NB4 (cell line): ENCODE measurements at regions not wholly inside any gene's neighbourhood (a gene's known extent, or its start where the extent isn't known, plus 50 kb on each side); places are given as distances from the start of the nearest gene placed in this dataset.

Experiments
- DNase-seq: peaks from one replicate; pipeline ENCODE4 v3.0.0; 2010; ENCODE audit warnings: low read depth
- H3K4me3 ChIP-seq: one replicate; pipeline ENCODE4 v1.5.1; 2011; ENCODE audit warnings: mild to moderate bottlenecking, low read depth, low read length, moderate library complexity
- MYC ChIP-seq: IDR thresholded peaks from 2 replicates; pipeline ENCODE4 v1.6.1; 2011; ENCODE audit warnings: low read depth, low read length
- POLR2A ChIP-seq: IDR thresholded peaks from 2 replicates; pipeline ENCODE4 v1.6.1; 2011; ENCODE audit warnings: mild to moderate bottlenecking; ENCODE audit not compliant: insufficient read length; ENCODE audit errors: extremely low read depth
- TF ChIP-seq, protein P1 (sequence below): IDR thresholded peaks from 2 replicates; pipeline ENCODE4 v1.6.1; 2011; ENCODE audit warnings: low read depth, low read length
- TF ChIP-seq, protein P2 (sequence below): IDR thresholded peaks from one replicate; pipeline ENCODE4 v1.5.1; 2012; ENCODE audit warnings: low read depth, low read length

DNA sequence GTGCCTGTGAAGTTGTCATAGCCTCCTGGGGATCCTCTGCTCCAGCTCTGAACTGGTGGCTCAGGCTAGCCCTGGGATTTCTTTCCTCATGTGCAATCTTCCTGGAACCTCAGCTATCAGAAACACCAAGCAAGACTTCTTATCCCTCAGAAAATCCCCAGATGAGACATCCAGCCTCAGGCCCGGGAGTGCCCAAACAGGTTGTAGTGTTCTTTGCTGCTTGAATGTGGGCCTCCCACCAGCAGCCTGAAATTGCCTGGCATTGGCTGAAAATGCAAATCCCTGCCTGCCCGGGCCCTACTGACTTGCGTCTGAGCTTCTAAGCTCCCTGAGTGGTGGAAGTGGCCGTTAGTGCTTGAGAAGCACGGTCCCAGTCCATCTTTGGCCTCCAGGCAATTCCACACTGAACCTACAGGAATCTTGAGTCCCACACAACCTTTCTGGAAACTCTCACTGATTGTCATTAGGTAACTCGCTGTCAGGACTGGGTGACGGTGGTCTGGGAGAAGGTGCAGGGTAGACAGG is 146.8 kb downstream of the ZBTB18 start:
- no peak overlapping the region for H3K4me3 ChIP-seq
- no peak for DNase-seq
- TF ChIP-seq MYC (no peak), POLR2A (no peak)
- TF ChIP-seq, protein P1, sequence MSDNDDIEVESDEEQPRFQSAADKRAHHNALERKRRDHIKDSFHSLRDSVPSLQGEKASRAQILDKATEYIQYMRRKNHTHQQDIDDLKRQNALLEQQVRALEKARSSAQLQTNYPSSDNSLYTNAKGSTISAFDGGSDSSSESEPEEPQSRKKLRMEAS: no peak
- TF ChIP-seq, protein P2, sequence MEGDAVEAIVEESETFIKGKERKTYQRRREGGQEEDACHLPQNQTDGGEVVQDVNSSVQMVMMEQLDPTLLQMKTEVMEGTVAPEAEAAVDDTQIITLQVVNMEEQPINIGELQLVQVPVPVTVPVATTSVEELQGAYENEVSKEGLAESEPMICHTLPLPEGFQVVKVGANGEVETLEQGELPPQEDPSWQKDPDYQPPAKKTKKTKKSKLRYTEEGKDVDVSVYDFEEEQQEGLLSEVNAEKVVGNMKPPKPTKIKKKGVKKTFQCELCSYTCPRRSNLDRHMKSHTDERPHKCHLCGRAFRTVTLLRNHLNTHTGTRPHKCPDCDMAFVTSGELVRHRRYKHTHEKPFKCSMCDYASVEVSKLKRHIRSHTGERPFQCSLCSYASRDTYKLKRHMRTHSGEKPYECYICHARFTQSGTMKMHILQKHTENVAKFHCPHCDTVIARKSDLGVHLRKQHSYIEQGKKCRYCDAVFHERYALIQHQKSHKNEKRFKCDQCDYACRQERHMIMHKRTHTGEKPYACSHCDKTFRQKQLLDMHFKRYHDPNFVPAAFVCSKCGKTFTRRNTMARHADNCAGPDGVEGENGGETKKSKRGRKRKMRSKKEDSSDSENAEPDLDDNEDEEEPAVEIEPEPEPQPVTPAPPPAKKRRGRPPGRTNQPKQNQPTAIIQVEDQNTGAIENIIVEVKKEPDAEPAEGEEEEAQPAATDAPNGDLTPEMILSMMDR: no peak

DNA sequence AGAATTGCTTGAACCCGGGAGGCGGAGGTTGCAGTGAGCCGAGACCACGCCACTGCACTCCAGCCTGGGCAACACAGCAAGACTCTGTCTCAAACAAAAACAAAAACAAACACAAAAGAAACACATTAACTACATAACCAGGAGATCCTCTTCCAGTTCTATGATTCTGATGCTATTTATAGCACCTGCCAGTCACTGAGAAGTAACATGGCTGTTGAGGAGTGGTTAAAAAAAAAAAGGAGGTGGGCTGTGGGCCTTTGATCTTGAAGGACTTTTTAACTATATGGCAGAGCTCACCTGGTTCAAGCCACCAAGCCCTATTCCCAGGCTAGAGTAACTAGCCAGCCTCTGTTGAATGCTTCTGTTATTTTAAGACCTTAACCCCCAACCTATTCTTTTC is 148.8 kb downstream of the ZBTB18 start:
- DNase-seq: no peak
- no peak overlapping the region for H3K4me3 ChIP-seq
- TF ChIP-seq, protein P2: no peak
- TF ChIP-seq MYC: no peak

DNA sequence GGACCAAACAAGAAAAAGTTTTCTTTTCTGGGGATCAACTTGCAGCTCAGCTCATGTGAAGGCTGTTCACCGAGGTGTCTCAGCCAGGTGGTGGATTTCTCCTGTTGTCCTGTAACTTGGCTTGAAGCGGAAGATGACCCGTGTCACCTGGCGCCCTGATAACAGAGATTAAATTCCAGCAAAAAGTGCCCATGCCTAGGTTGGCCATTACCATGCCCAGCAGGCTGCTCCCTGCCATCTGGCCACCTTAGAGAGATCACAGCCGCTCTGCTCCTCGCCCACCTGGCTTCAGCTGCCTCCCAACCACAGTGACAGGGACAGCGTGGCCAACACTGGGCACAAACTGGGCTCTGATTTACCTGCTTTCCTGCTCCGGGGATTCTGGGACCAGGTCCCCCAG is 149.5 kb downstream of the ZBTB18 start:
- no peak for DNase-seq
- TF ChIP-seq POLR2A: no peak
- no peak for TF ChIP-seq MYC
- TF ChIP-seq, protein P2: no peak
- TF ChIP-seq, protein P1: no peak
- H3K4me3 ChIP-seq: no peak overlapping the region

DNA sequence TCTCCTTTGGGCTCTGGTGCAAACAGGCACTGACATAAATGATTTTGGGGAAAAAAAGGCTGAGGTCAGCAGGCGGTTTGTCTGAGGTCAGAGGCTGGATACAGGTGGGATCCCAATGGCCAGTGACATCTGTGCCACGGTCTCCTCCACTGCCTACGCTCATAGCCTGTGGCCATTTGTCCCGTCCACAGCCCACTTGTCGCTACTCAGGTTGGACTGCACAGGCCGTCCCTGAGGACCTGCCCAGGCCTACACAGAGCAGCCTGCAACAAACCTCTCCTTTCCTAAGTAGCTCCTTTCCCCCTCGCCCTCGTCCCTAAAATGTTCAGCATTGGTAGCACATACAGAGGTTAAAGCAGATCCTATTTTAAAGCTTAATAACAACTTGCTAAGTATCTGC is 150.7 kb downstream of the ZBTB18 start:
- DNase-seq: no peak
- TF ChIP-seq MYC (no peak), POLR2A (no peak)
- TF ChIP-seq, protein P1: no peak
- TF ChIP-seq, protein P2: no peak
- no peak overlapping the region for H3K4me3 ChIP-seq

DNA sequence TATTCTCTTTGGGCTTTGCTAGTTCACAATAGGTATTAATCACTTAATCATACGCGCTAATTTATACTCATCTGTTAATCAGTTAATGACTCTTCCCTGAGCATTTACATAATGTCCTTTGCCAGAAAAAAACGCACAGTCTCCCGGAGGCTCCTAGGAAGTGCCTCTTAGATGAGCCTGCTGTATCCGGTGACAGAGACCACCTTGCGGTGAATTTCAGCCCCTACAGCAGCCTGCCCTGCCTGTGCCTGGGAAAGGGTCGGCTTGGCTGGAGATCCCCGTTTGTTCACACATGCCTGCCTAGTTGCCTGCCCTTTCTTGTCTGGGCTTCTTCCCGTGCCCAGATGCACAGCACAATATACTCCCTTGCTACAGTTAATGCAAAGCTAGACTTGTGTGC is 152.9 kb downstream of the ZBTB18 start:
- no peak for DNase-seq
- no peak overlapping the region for H3K4me3 ChIP-seq

More for the DNA sequence above, 152.9 kb downstream of the ZBTB18 start:
- TF ChIP-seq, protein P2: no peak
- TF ChIP-seq MYC: no peak
- TF ChIP-seq, protein P1: no peak
- no peak for TF ChIP-seq POLR2A
